Kidney capillary endothelial cell (primary cell): ENCODE measurements at regions not wholly inside any gene's neighbourhood (a gene's known extent, or its start where the extent isn't known, plus 50 kb on each side); places are given as distances from the start of the nearest gene placed in this dataset.

Experiments
- DNase-seq: peaks from one replicate; pipeline ENCODE4 v3.0.0-alpha.2; 2018; ENCODE audit warnings: low spot score

DNA sequence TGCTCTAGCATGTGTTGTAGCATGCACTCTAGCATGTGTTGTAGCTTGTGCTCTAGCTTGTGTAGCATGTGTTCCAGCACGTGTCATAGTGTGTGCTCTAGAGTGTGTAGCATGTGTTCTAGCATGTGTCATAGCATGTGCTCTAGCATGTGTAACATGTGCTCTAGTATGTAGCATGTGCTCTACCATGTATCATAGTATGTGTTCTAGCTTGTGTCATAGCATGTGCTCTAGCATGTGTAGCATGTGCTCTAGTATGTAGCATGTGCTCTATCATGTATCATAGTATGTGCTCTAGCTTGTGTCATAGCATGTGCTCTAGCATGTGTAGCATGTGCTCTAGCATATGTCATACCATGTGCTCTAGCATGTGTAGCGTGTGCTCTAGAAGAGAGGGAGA, 255.3 kb downstream of the ICE1 start:
- no peak for DNase-seq

DNA sequence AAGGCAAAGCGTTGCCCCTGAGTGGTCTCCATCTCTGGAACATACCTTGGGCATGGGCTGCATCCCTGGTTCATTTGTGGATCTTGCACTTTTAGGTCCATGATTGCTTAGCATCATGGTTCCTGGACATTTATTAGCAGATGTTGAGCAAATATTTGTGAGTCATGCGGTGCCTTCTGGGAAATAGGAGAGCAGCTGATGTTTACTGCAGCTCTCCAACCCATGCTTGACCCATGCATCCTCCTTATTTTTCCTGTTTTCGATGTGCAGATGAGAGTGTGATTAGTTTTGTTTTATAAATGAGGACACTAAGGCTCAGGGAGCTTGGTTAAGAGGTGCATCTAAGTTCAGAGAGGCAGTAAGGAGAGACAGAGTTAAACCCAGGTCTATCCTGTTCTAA, 253.7 kb downstream of the ICE1 start:
- DNase-seq: no peak

- no peak for DNase-seq
Observed at GRCh38 chr5:5675511-5675910, 253.0 kb downstream of the ICE1 start.

DNA sequence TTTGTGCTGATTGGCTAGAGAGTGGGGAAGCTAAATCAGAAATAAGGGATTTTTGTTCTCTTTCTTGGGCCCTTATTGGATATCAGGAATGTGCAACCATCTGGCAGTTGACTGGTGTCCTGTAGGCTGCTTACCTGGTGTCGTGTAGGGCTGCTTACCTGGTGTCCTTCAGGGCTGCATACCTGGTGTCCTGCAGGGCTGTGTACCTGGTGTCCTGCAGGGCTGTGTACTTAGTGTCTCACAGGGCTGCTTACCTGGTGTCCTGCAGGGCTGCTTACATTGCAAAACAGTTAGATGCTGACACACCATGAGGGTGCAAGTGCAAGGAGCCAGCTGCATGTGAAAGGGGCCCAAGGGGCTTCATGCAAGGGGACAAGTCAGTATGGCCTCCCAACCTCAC, 249.3 kb downstream of the ICE1 start:
- no peak for DNase-seq

DNA sequence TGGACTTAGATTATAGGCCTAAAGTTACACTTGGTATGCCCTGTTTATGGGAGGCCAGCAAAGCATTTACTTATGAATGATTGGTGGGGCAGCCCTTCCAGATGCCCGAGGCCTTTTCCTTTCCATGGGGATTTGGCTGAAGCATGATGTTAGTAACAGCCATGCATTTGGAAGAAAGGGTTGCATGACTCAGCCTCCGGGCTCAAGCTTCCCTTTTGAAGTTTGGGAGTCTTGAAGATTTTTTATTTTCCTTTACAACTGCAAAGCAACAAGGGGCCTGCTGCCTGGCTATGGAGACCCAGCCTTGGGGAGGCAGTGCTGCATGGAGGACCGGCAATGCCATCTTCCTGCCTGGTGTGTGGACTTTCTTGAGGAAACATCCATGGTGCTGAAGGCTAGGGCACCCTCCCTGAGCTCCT, 244.7 kb downstream of the ICE1 start:
- DNase-seq: no peak

DNA sequence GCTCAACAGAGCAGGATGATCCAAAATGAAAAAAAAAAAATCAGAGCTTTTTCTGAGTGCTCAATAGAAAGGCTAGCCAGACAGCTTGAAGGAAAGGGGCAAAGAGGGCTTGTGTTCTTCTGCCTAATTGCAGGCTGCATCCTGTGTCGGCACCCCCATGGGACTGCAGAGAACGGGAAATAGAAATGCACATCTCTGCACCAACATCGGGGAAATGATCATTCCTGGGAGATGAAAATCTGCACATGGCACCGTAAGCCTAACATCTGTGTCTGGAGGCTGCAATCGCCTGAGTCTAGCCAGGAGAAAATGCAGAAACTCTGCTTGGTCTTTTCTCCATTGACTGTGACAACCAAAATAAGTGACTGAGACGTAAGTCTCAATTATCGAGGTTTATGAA, 243.9 kb downstream of the ICE1 start:
- DNase-seq: no peak

- DNase-seq: no peak
Observed at GRCh38 chr5:5666076-5666365, 243.5 kb downstream of the ICE1 start.

DNA sequence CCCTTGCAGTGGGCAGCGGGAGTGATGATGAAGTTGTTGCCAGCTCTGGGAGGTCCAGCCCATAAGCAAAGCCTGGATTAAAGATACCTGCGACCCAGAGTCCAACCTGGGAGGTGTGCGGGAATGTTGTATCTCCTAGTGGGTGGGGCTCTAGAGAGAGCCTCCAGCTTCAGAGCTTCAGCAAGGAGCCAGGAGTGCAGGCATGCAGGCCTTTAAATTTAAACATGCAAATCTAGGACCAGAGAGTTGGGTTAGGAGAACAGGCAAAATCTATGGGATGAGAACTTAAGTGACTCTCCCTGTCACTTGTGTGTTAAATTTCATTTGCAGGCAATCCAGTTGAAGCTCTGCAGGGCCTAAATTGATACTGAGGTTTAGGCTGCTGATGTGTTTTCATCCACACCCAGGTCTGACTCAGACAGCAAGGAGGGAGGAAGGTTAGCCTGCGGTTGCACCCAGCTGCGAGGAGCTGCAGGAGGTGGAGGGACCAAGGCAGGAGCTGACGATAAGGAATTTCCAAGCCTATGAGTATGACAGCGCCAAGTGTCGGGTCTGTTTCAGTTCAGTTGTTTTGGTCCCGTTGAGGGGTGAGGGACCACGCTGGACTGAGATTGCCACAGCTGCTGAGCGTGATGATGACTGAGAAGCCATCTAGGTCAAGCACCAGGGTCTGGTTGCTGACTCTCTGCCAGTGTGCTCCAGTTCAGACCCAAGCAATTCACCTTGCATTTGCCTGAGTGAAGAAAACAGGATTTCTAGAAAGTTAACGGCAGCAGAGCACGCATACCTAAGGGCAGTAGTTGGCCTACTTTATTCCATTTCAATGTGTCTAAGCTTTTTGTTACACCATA, 243.0 kb downstream of the ICE1 start:
- DNase-seq: no peak

GRCh38 chr5:5658889-5659465, 236.5 kb downstream of the ICE1 start:
- no peak for DNase-seq

- no peak for DNase-seq
Observed at GRCh38 chr5:5658226-5658625, 235.7 kb downstream of the ICE1 start.

GRCh38 chr5:5652181-5652580, 229.7 kb downstream of the ICE1 start:
- DNase-seq: no peak

GRCh38 chr5:5650949-5651348, 228.5 kb downstream of the ICE1 start:
- no peak for DNase-seq

- no peak for DNase-seq
Observed at GRCh38 chr5:5650242-5650641, 227.8 kb downstream of the ICE1 start.

GRCh38 chr5:5649641-5650040, 227.2 kb downstream of the ICE1 start:
- no peak for DNase-seq

DNA sequence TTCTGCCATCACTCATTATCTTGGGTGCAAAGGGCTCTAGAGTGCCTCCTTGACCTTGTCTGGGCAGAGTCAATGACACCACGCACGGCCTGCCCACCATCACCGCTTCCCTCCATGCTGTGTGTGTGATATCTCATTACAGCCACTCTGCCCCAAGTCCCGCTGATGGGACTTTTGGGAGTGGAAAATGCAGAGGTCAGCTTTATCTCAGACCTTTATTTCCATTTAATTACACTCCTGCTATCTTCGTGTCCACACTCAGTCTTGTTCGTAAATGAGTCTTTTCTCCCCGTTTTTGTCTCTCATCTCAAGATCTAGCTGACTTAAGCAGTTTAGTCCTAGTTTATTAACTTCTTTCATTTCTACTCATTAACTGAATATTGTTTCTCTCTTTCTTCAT, 226.2 kb downstream of the ICE1 start:
- DNase-seq: no peak

GRCh38 chr5:5645891-5646290, 223.4 kb downstream of the ICE1 start:
- DNase-seq: no peak

GRCh38 chr5:5645198-5645597, 222.7 kb downstream of the ICE1 start:
- DNase-seq: no peak

DNA sequence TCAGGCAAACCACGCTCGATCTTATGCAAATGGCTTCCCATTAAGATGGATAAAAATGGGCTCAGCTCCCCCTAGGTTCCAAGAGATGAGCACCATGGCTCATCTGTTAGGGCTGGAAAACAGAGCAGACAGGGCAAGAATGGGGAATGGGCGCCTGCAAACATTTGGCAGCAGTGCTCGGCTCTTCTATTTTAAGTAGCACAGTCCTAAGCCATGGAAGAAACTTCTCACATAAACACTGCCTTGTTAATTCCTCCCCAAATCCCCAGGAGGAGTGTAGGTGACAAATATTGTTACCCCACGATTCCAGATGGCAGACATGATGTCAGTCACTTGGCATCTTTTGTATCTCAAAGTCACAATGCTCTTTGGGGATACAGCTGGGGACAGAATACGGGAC, 221.8 kb downstream of the ICE1 start:
- no peak for DNase-seq

- no peak for DNase-seq
Observed at GRCh38 chr5:5643481-5643880, 221.0 kb downstream of the ICE1 start.

- DNase-seq: no peak
Observed at GRCh38 chr5:5638211-5638610, 215.7 kb downstream of the ICE1 start.

- DNase-seq: no peak
Observed at GRCh38 chr5:5637173-5637572, 214.7 kb downstream of the ICE1 start.

DNA sequence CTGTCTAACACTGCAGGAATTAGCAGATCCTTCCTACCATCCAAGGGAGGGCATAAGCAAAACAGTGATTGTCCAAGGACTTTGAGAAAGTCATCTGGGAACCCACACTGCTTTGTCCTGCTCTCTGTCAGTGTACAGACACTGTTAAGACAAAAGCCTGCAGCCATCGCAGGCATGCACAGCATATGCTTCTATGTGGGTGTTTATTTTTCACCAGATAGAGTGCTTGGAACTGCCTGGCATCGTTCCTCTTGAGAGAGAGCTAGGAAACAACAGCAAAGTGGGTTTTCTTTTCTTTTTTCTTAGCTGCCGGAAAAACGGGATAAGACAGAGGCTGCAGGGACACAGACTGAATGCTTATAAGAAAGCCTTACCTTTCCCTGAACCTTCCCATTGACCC, 212.3 kb downstream of the ICE1 start:
- DNase-seq: no peak

DNA sequence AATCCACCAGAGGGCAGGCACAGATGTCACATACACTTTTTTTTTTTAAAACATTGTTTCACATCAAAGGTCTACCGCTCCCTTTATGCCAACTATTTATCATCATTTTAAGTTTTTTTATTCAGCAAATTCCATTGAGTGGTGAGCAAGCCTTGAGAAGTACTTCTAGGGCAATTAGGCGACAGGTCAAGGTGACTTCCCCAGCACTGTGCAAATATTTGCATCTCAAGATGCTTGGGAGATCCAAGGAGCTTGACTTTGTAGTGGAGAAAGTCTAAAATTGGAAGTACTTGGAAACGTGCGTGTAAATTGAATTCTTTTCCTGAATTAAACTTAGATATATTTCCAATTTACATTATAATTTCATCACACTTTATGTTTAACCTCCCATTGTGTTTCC, 211.1 kb downstream of the ICE1 start:
- DNase-seq: no peak

DNA sequence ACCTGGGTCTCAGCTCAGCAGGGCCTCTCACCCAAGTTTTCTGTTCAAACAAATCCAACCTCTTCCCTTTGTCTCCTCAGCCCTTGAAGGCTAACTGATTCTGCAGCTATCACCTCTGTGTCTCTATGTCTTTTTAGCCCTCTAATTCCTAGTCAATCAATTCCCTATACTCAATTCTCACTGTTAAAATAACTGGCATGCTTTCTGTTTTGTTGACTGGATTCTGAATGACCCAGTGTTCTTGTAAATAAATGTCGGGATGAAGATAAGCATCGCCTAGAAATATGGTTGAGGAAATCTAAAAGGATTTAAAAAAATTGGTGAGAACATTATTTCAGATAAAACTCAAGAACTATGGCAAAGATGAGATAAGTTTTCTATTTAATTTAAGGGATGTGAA, 210.2 kb downstream of the ICE1 start:
- no peak for DNase-seq
